GM21529 (cell line): ENCODE measurements at regions not wholly inside any gene's neighbourhood (a gene's known extent, or its start where the extent isn't known, plus 50 kb on each side); places are given as distances from the start of the nearest gene placed in this dataset.

ENCODE experiments used
- ATAC-seq: cut with Tn5 transposase; IDR thresholded peaks from one replicate; pipeline ENCODE4 v1.9.1; 2021; ENCODE audit not compliant: unreplicated experiment

- no peak for ATAC-seq
These were observed 810.3 kb upstream of the SALL3 start for GRCh38 chr18:78169174-78169864.

- no peak for ATAC-seq
These were observed 807.7 kb upstream of the SALL3 start for GRCh38 chr18:78171954-78172353.

GRCh38 chr18:78174737-78175136, 804.9 kb upstream of the SALL3 start:
- ATAC-seq, result no peak

- ATAC-seq, result no peak
These were observed 800.8 kb upstream of the SALL3 start for GRCh38 chr18:78178812-78179211.

GRCh38 chr18:78180741-78181140, 798.9 kb upstream of the SALL3 start:
- no peak for ATAC-seq

GRCh38 chr18:78183815-78184214, 795.8 kb upstream of the SALL3 start:
- no peak for ATAC-seq

- ATAC-seq, result no peak
These were observed 788.3 kb upstream of the SALL3 start for GRCh38 chr18:78191276-78191675.

GRCh38 chr18:78192054-78192453, 787.6 kb upstream of the SALL3 start:
- no peak for ATAC-seq

GRCh38 chr18:78196280-78196679, 783.3 kb upstream of the SALL3 start:
- no peak for ATAC-seq

GRCh38 chr18:78199002-78199401, 780.6 kb upstream of the SALL3 start:
- no peak for ATAC-seq

- no peak for ATAC-seq
These were observed 780.0 kb upstream of the SALL3 start for GRCh38 chr18:78199611-78200010.

GRCh38 chr18:78207942-78208341, 771.7 kb upstream of the SALL3 start:
- no peak for ATAC-seq

- ATAC-seq, result no peak
These were observed 771.2 kb upstream of the SALL3 start for GRCh38 chr18:78208461-78208860.

GRCh38 chr18:78213361-78213994, 766.1 kb upstream of the SALL3 start:
- ATAC-seq, result no peak

- ATAC-seq, result no peak
These were observed 758.1 kb upstream of the SALL3 start for GRCh38 chr18:78221496-78221895.

- no peak for ATAC-seq
These were observed 750.6 kb upstream of the SALL3 start for GRCh38 chr18:78228974-78229373.

GRCh38 chr18:78230911-78231310, 748.7 kb upstream of the SALL3 start:
- no peak for ATAC-seq

- ATAC-seq, result no peak
These were observed 747.4 kb upstream of the SALL3 start for GRCh38 chr18:78232196-78232595.

GRCh38 chr18:78237864-78238263, 741.8 kb upstream of the SALL3 start:
- ATAC-seq, result no peak

- no peak for ATAC-seq
These were observed 741.1 kb upstream of the SALL3 start for GRCh38 chr18:78238404-78239089.

- ATAC-seq, result no peak
These were observed 740.5 kb upstream of the SALL3 start for GRCh38 chr18:78239090-78239457.

- ATAC-seq, result no peak
These were observed 739.5 kb upstream of the SALL3 start for GRCh38 chr18:78240101-78240500.
